Stomach (tissue), 8 donors: ENCODE measurements at regions not wholly inside any gene's neighbourhood (a gene's known extent, or its start where the extent isn't known, plus 50 kb on each side); places are given as distances from the start of the nearest gene placed in this dataset.

ENCODE experiments used
- DNase-seq, 2 donors: peaks; one replicate each; pipeline versions ENCODE4 v3.0.0 to v3.0.0-alpha.2; 2013 to 2019
- H3K27ac ChIP-seq, 5 donors: fragments of 200-600 bp in 4 of 5; sonication (generic) in 4 of 5; one replicate each; pipeline ENCODE4 v1.5.1; 2013 to 2019; ENCODE audit warnings: mild to moderate bottlenecking in 1 of 5, moderate library complexity in 1 of 5
- H3K27me3 ChIP-seq, 3 donors: fragments of 200-600 bp; sonication (generic); one replicate each; pipeline ENCODE4 v1.5.1; 2017 to 2019; ENCODE audit warnings: mixed run types in 1 of 3
- H3K36me3 ChIP-seq, 4 donors: fragments of 200-600 bp; sonication (generic); 1 replicate in 3 of 4; 2 replicates in 1 of 4; pipeline ENCODE4 v1.5.1; 2016 to 2019
- H3K4me1 ChIP-seq, 4 donors: fragments of 200-600 bp; sonication (generic); one replicate each; pipeline ENCODE4 v1.5.1; 2016 to 2019
- H3K4me3 ChIP-seq, 4 donors: fragments of 200-600 bp; sonication (generic) in 3 of 4; one replicate each; pipeline ENCODE4 v1.5.1; 2016 to 2019; ENCODE audit warnings: mild to moderate bottlenecking in 1 of 4
- H3K9me3 ChIP-seq, 4 donors: fragments of 200-600 bp; sonication (generic); one replicate each; pipeline ENCODE4 v1.5.1; 2016 to 2019
- CTCF ChIP-seq, 7 experiments: fragments of 450-650 bp in 4 of 7; fragments of 200-600 bp in 3 of 7; sonication (generic) in 3 of 7; IDR thresholded peaks; one replicate each; pipeline ENCODE4 v1.5.1; 2016 to 2019; ENCODE audit warnings: antibody characterized with exemption in 7 of 7, control low read depth in 2 of 7, mild to moderate bottlenecking in 1 of 7
- EP300 ChIP-seq: sonication (generic); formaldehyde crosslinking; IDR thresholded peaks from one replicate; pipeline ENCODE4 v1.6.1; 2017; ENCODE audit warnings: antibody characterized with exemption
- POLR2A ChIP-seq, 4 donors: fragments of 450-650 bp; IDR thresholded peaks; one replicate each; pipeline ENCODE4 v1.6.1; 2016; ENCODE audit warnings: antibody characterized with exemption in 4 of 4, control low read depth in 2 of 4, mild to moderate bottlenecking in 1 of 4, moderate library complexity in 1 of 4
- POLR2AphosphoS5 ChIP-seq, 3 donors: sonication (generic); formaldehyde crosslinking; IDR thresholded peaks; one replicate each; pipeline ENCODE4 v1.6.1; 2016; ENCODE audit warnings: antibody characterized with exemption in 3 of 3
- WGBS, 5 donors: extraction: QIAGEN DNeasy Blood & Tissue Kit in 3 of 5; methylation state at CpG; one replicate each; pipeline versions ENCODE4 v1.1.5 to v1.1.7; 2013 to 2018; 5-methylcytosine and 5-hydroxymethylcytosine counted together
- intact Hi-C: fragments of 100-400 bp; cut with DNase I; formaldehyde crosslinking; loops from one replicate; pipeline ENCODE4 v1.15.1; 2023; ENCODE audit warnings: low total_unique reads
- donor health status: healthy with polysubstance abuse.
- donor health status: Bipolar disorder and iron deficiency.
- donor health status: healthy.

- Histone ChIP-seq H3K9me3 (peaks cover 0 to 47% (median 35%) of the 10 kb centered on the region in 4 donors), H3K27ac (no peak overlapping the region), H3K36me3 (no peaks in the 10 kb centered on the region), H3K27me3 (no peaks in the 10 kb centered on the region), H3K4me1 (no peaks in the 10 kb centered on the region), H3K4me3 (no peak overlapping the region)
- 86 to 97% (median 95%) methylated on average over 1 of the region's 1 CpG for WGBS, 5 donors
- intact Hi-C loops, result no loop called here
- no peak for DNase-seq
- TF ChIP-seq EP300, result no peak
- no peak for TF ChIP-seq POLR2AphosphoS5 (IDR thresholded peaks at IDR 0.05)
- no peak for TF ChIP-seq CTCF (IDR thresholded peaks at IDR 0.05)
- TF ChIP-seq POLR2A (IDR thresholded peaks at IDR 0.05), result no peak
These were observed 504.5 kb downstream of the TLL1 start for GRCh38 chr4:166377578-166377977.

GRCh38 chr4:166386491-166387360 lies 513.7 kb downstream of the TLL1 start:
- no peak for TF ChIP-seq POLR2AphosphoS5 (IDR thresholded peaks at IDR 0.05)
- no peak for TF ChIP-seq CTCF (IDR thresholded peaks at IDR 0.05)
- TF ChIP-seq POLR2A (IDR thresholded peaks at IDR 0.05), result no peak
- TF ChIP-seq EP300, result no peak

DNA sequence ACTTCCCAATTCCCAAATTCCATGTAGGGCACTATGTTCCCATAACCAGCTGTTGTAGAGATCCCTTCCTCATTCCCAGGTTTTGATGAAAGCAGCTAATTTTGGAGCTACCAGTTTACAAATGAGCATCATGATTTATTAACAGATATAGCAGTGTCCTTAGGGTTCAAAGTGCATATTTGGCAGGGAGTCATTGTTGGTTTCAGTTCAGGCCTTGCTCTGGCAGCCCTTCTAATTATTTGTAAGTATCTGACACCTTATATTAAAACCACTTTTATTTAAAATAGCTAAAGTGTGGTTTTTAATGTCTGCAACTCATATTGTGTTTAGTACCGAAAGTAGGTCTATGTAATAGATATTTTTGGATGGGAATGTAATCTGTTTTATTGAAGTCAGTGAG lies 518.5 kb downstream of the TLL1 start:
- Histone ChIP-seq H3K27me3 (no peaks in the 10 kb centered on the region), H3K27ac (no peak overlapping the region), H3K4me1 (no peaks in the 10 kb centered on the region), H3K36me3 (no peaks in the 10 kb centered on the region), H3K9me3 (no peaks in the 10 kb centered on the region), H3K4me3 (no peak overlapping the region)
- no peak for TF ChIP-seq EP300
- TF ChIP-seq CTCF (IDR thresholded peaks at IDR 0.05), result no peak
- TF ChIP-seq POLR2AphosphoS5 (IDR thresholded peaks at IDR 0.05), result no peak
- TF ChIP-seq POLR2A (IDR thresholded peaks at IDR 0.05), result no peak
- WGBS, 5 donors, result 56 to 92% (median 84%) methylated on average over 1 of the region's 1 CpG
- DNase-seq, result no peak
- intact Hi-C loops, result no loop called here

More at GRCh38 chr4:166386491-166387360, 513.7 kb downstream of the TLL1 start:
- Histone ChIP-seq H3K27me3 (no peaks in the 10 kb centered on the region), H3K36me3 (no peaks in the 10 kb centered on the region), H3K9me3 (no peaks in the 10 kb centered on the region), H3K4me3 (no peak overlapping the region), H3K4me1 (no peaks in the 10 kb centered on the region), H3K27ac (no peak overlapping the region)
- intact Hi-C loops, result no loop called here
- 67 to 70% (median 69%) methylated on average over 6 of the region's 6 CpGs for WGBS, 5 donors
- no peak for DNase-seq

DNA sequence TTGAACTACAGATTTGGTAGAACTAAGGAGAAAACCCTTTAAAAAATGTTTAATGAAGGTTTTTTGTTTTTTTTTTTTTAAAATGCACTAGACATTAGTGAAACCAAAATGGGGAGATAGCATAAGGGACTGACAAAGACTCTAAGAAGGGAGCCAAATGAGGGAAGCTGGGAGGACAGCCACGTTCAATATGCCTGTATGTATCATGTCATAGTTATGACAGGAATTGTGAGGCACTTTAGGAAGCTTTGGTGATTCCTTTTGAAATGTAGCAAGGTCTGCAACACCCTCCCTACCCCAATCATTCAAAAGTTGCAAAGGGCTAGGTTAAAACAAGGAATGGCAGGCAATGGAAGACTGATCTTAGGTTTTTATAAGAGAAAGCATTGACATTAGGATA lies 526.0 kb downstream of the TLL1 start:
- Histone ChIP-seq H3K9me3 (no peaks in the 10 kb centered on the region), H3K36me3 (no peaks in the 10 kb centered on the region), H3K4me1 (peaks cover 0 to 4% (median 0%) of the 10 kb centered on the region in 4 donors), H3K4me3 (no peak overlapping the region), H3K27ac (no peak overlapping the region), H3K27me3 (no peaks in the 10 kb centered on the region)
- no peak for DNase-seq
- intact Hi-C loops, result no loop called here
- TF ChIP-seq POLR2A (IDR thresholded peaks at IDR 0.05) (no peak), EP300 (no peak), POLR2AphosphoS5 (IDR thresholded peaks at IDR 0.05) (no peak), CTCF (IDR thresholded peaks at IDR 0.05) (no peak)
- 52 to 86% (median 79%) methylated on average over 1 of the region's 1 CpG for WGBS, 5 donors
